ENCODE measurements at regions not wholly inside any gene's neighbourhood (a gene's known extent, or its start where the extent isn't known, plus 50 kb on each side); places are given as distances from the start of the nearest gene placed in this dataset.

DNA sequence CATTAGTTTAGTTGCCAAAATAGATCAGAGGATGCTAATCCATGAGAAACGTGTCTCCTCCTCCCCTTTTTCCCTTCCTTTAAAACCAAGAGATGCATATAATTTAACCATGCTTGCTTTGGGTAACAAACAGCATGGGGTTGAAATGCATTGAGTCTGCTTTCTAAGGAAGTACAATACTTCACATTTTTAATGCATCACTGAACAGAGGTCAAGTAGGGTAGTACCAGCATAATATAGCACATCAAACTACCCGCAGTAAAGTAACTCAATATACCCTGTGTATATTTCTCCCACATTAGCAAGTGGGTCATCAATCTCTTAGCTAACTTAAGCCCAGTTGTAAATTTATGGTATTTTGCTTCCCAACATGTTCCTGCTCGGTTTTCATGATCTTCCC, 239.3 kb upstream of the SEMA3C start:
- TF ChIP-seq ZNF629 (CRISPR knock-in tag; conservative IDR thresholded peaks at IDR 0.05) (no peak), ZEB1 (IDR thresholded peaks at IDR 0.05; ENCODE audit: insufficient replicate concordance, low read depth) (no peak), POLR2A (IDR thresholded peaks at IDR 0.05; ENCODE audit: insufficient read depth in 1 of 2, low read depth in 2 of 2, low read length in 2 of 2) (no peak), GABPA (IDR thresholded peaks at IDR 0.05; ENCODE audit: low read depth, low read length) (no peak), GABPA (CRISPR knock-in tag; IDR thresholded peaks at IDR 0.05; ENCODE audit: low read depth) (no peak), TCF12 (IDR thresholded peaks at IDR 0.05) (no peak), TCF12 (CRISPR knock-in tag; IDR thresholded peaks at IDR 0.05) (no peak)
- TF ChIP-seq, protein P1, sequence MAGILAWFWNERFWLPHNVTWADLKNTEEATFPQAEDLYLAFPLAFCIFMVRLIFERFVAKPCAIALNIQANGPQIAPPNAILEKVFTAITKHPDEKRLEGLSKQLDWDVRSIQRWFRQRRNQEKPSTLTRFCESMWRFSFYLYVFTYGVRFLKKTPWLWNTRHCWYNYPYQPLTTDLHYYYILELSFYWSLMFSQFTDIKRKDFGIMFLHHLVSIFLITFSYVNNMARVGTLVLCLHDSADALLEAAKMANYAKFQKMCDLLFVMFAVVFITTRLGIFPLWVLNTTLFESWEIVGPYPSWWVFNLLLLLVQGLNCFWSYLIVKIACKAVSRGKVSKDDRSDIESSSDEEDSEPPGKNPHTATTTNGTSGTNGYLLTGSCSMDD (CRISPR knock-in tag; IDR thresholded peaks at IDR 0.05) = no peak

Measured in HepG2 (cell line).